ENCODE measurements at regions not wholly inside any gene's neighbourhood (a gene's known extent, or its start where the extent isn't known, plus 50 kb on each side); places are given as distances from the start of the nearest gene placed in this dataset.

- no peak for TF ChIP-seq CTCF (IDR thresholded peaks at IDR 0.05)
- Histone ChIP-seq H3K4me1 (no peaks in the 10 kb centered on the region), H3K9me3 (no peaks in the 10 kb centered on the region), H3K36me3 (no peaks in the 10 kb centered on the region), H3K4me3 (no peak overlapping the region), H3K27ac (no peak overlapping the region), H3K27me3 (no peaks in the 10 kb centered on the region)
- ATAC-seq: no peak
- peak in 1 of 4 donors; percentile 17 for DNase-seq
- intact Hi-C loops (cut with DNase I): no loop called here
Measured at GRCh38 chr10:10613656-10614244, 403.9 kb upstream of the CELF2 start.

GRCh38 chr10:10617686-10618085 lies 400.0 kb upstream of the CELF2 start:
- DNase-seq (peak in 1 of 4 donors; percentile 29), ATAC-seq (no peak)
- no peak overlapping the region for H3K27ac ChIP-seq
- H3K4me3 ChIP-seq: no peak overlapping the region
- no peaks in the 10 kb centered on the region for H3K27me3 ChIP-seq
- H3K36me3 ChIP-seq: no peaks in the 10 kb centered on the region
- no peak for TF ChIP-seq CTCF (IDR thresholded peaks at IDR 0.05)
- no peaks in the 10 kb centered on the region for H3K4me1 ChIP-seq
- intact Hi-C loops (cut with DNase I): no loop called here
- no peaks in the 10 kb centered on the region for H3K9me3 ChIP-seq

GRCh38 chr10:10618139-10618538 lies 399.5 kb upstream of the CELF2 start:
- no peak for ATAC-seq

GRCh38 chr10:10623958-10624566 lies 393.6 kb upstream of the CELF2 start:
- Histone ChIP-seq H3K4me3 (no peak overlapping the region), H3K36me3 (no peaks in the 10 kb centered on the region), H3K27me3 (no peaks in the 10 kb centered on the region), H3K27ac (no peak overlapping the region), H3K4me1 (no peaks in the 10 kb centered on the region), H3K9me3 (no peaks in the 10 kb centered on the region)
- no peak for TF ChIP-seq CTCF (IDR thresholded peaks at IDR 0.05)
- DNase-seq: no peak
- ATAC-seq: no peak
- intact Hi-C loops (cut with DNase I): no loop called here

More at GRCh38 chr10:10618139-10618538, 399.5 kb upstream of the CELF2 start:
- TF ChIP-seq CTCF (IDR thresholded peaks at IDR 0.05): no peak
- Histone ChIP-seq H3K4me1 (no peaks in the 10 kb centered on the region), H3K9me3 (no peaks in the 10 kb centered on the region), H3K4me3 (no peak overlapping the region), H3K36me3 (no peaks in the 10 kb centered on the region), H3K27ac (no peak overlapping the region), H3K27me3 (no peaks in the 10 kb centered on the region)
- DNase-seq: no peak
- intact Hi-C loops (cut with DNase I): no loop called here

GRCh38 chr10:10624567-10624962 lies 393.1 kb upstream of the CELF2 start:
- DNase-seq: no peak
- no peak overlapping the region for H3K4me3 ChIP-seq
- no peaks in the 10 kb centered on the region for H3K4me1 ChIP-seq
- H3K27ac ChIP-seq: no peak overlapping the region
- no peak for TF ChIP-seq CTCF (IDR thresholded peaks at IDR 0.05)
- intact Hi-C loops (cut with DNase I): no loop called here
- H3K36me3 ChIP-seq: no peaks in the 10 kb centered on the region
- H3K27me3 ChIP-seq: no peaks in the 10 kb centered on the region
- no peak for ATAC-seq
- H3K9me3 ChIP-seq: no peaks in the 10 kb centered on the region
